Tongue (tissue), 1 donor: ENCODE measurements at regions not wholly inside any gene's neighbourhood (a gene's known extent, or its start where the extent isn't known, plus 50 kb on each side); places are given as distances from the start of the nearest gene placed in this dataset.
"Not testable (repeated sequence)": the region's sequence is repeated elsewhere in the genome, so short reads cannot be mapped to it uniquely, and the experiment has no call there.

Source experiments
- DNase-seq: peaks from one replicate; pipeline ENCODE4 v3.0.0-alpha.2; 2015

GRCh38 chrX:45667666-45668065, 467.0 kb upstream of the DIPK2B start:
- no peak for DNase-seq

GRCh38 chrX:45664727-45665290, 464.1 kb upstream of the DIPK2B start:
- DNase-seq, result no peak

GRCh38 chrX:45660477-45660876, 459.8 kb upstream of the DIPK2B start:
- DNase-seq, result no peak

- DNase-seq, result no peak
Measured at GRCh38 chrX:45633419-45633818, 432.7 kb upstream of the DIPK2B start.

- no peak for DNase-seq
Measured at GRCh38 chrX:45632506-45632905, 431.8 kb upstream of the DIPK2B start.

GRCh38 chrX:45630078-45630477, 429.4 kb upstream of the DIPK2B start:
- DNase-seq, result no peak

- DNase-seq, result no peak
Measured at GRCh38 chrX:45628041-45628440, 427.4 kb upstream of the DIPK2B start.

- peak; percentile 7 for DNase-seq
Measured at GRCh38 chrX:45623266-45623665, 422.6 kb upstream of the DIPK2B start.

GRCh38 chrX:45622538-45622937, 421.9 kb upstream of the DIPK2B start:
- no peak for DNase-seq

GRCh38 chrX:45622042-45622423, 421.4 kb upstream of the DIPK2B start:
- DNase-seq, result no peak

GRCh38 chrX:45621376-45622041, 420.8 kb upstream of the DIPK2B start:
- no peak for DNase-seq

- DNase-seq, result no peak
Measured at GRCh38 chrX:45619290-45619689, 418.6 kb upstream of the DIPK2B start.

GRCh38 chrX:45615591-45615990, 414.9 kb upstream of the DIPK2B start:
- not testable (repeated sequence) for DNase-seq

- DNase-seq, result no peak
Measured at GRCh38 chrX:45614853-45615252, 414.2 kb upstream of the DIPK2B start.

GRCh38 chrX:45602151-45602550, 401.5 kb upstream of the DIPK2B start:
- no peak for DNase-seq

GRCh38 chrX:45601052-45601451, 400.4 kb upstream of the DIPK2B start:
- no peak for DNase-seq

GRCh38 chrX:45598861-45599260, 398.2 kb upstream of the DIPK2B start:
- no peak for DNase-seq

- DNase-seq, result no peak
Measured at GRCh38 chrX:45596188-45596808, 395.6 kb upstream of the DIPK2B start.

GRCh38 chrX:45592101-45592500, 391.4 kb upstream of the DIPK2B start:
- DNase-seq, result no peak

GRCh38 chrX:45591650-45592049, 391.0 kb upstream of the DIPK2B start:
- DNase-seq, result no peak

GRCh38 chrX:45584717-45585116, 384.0 kb upstream of the DIPK2B start:
- no peak for DNase-seq

GRCh38 chrX:45577361-45577760, 376.7 kb upstream of the DIPK2B start:
- no peak for DNase-seq

- DNase-seq, result no peak
Measured at GRCh38 chrX:45571453-45571852, 370.8 kb upstream of the DIPK2B start.

GRCh38 chrX:45566456-45566855, 365.8 kb upstream of the DIPK2B start:
- DNase-seq, result no peak
